HEK293 (cell line): ENCODE measurements at regions not wholly inside any gene's neighbourhood (a gene's known extent, or its start where the extent isn't known, plus 50 kb on each side); places are given as distances from the start of the nearest gene placed in this dataset.

Experiments
- CTCF ChIA-PET: fragments of 350-600 bp; formaldehyde crosslinking; extraction: SDS; loops from one replicate; lab custom pipeline; 2021; ENCODE audit warnings: antibody characterized with exemption; lab: Yijun Ruan, JAX
- POLR2A ChIA-PET: fragments of 300-600 bp; formaldehyde crosslinking; extraction: SDS; loops from one replicate; lab custom pipeline; 2020; ENCODE audit warnings: antibody characterized with exemption, inconsistent platforms; lab: Yijun Ruan, JAX
- H3K27ac ChIP-seq: fragments of 200-500 bp; sonication (Bioruptor generic); 2 replicates; pipeline ENCODE4 v1.5.1; 2014; ENCODE audit warnings: low read depth, low read length, control low read depth, inconsistent platforms; ENCODE audit errors: extremely low read depth
- H3K36me3 ChIP-seq, 2 experiments: fragments of 200-500 bp in 1 of 2; sonication (Bioruptor generic) in 1 of 2; 1 replicate in 1 of 2; 2 replicates in 1 of 2; pipeline ENCODE4 v1.5.1; 2014 to 2017; ENCODE audit warnings: inconsistent platforms in 2 of 2, low read length in 2 of 2; ENCODE audit not compliant: control insufficient read depth in 2 of 2, insufficient read depth in 1 of 2
- H3K4me1 ChIP-seq: fragments of 200-500 bp; sonication (Bioruptor generic); 2 replicates; pipeline ENCODE4 v1.5.1; 2014; ENCODE audit warnings: mild to moderate bottlenecking, low read length, inconsistent platforms; ENCODE audit not compliant: control insufficient read depth, insufficient read depth
- H3K4me3 ChIP-seq: 2 replicates; pipeline ENCODE4 v1.5.1; 2011; ENCODE audit warnings: low read depth, mild to moderate bottlenecking, control low read depth, low read length, moderate library complexity
- H3K9me3 ChIP-seq: fragments of 200-500 bp; sonication (Bioruptor generic); 2 replicates; pipeline ENCODE4 v1.5.1; 2014; ENCODE audit warnings: low read depth, low read length, inconsistent platforms; ENCODE audit not compliant: control insufficient read depth, insufficient read depth
- EGR2 ChIP-seq: fragments of 450-650 bp; formaldehyde crosslinking; IDR thresholded peaks from 2 replicates; pipeline ENCODE4 v1.5.1; 2016; ENCODE audit warnings: low read depth, missing biosample characterization, missing genetic modification characterization
- SCRT2 ChIP-seq: fragments of 450-650 bp; formaldehyde crosslinking; IDR thresholded peaks from 2 replicates; pipeline ENCODE4 v1.5.1; 2016; ENCODE audit warnings: missing biosample characterization, missing genetic modification characterization
- ZBTB48 ChIP-seq: fragments of 450-650 bp; formaldehyde crosslinking; IDR thresholded peaks from 2 replicates; pipeline ENCODE4 v1.5.1; 2016; ENCODE audit warnings: missing biosample characterization, missing genetic modification characterization
- ZNF132 ChIP-seq: fragments of 450-650 bp; formaldehyde crosslinking; IDR thresholded peaks from 2 replicates; pipeline ENCODE4 v1.5.1; 2017; ENCODE audit warnings: missing biosample characterization, missing genetic modification characterization, borderline replicate concordance
- ZNF157 ChIP-seq: fragments of 450-650 bp; formaldehyde crosslinking; IDR thresholded peaks from 2 replicates; pipeline ENCODE4 v1.5.1; 2016; ENCODE audit warnings: missing biosample characterization, missing genetic modification characterization
- ZNF174 ChIP-seq: fragments of 450-650 bp; formaldehyde crosslinking; IDR thresholded peaks from 2 replicates; pipeline ENCODE4 v1.5.0; 2017; ENCODE audit warnings: missing biosample characterization, mild to moderate bottlenecking, missing genetic modification characterization
- ZNF19 ChIP-seq: fragments of 450-650 bp; formaldehyde crosslinking; IDR thresholded peaks from 2 replicates; pipeline ENCODE4; 2016; ENCODE audit warnings: missing biosample characterization, missing genetic modification characterization, low read depth
- ZNF239 ChIP-seq: fragments of 450-650 bp; formaldehyde crosslinking; IDR thresholded peaks from 2 replicates; pipeline ENCODE4 v1.5.1; 2016; ENCODE audit warnings: missing biosample characterization, missing genetic modification characterization
- ZNF394 ChIP-seq: fragments of 450-650 bp; formaldehyde crosslinking; IDR thresholded peaks from 2 replicates; pipeline ENCODE4 v1.5.1; 2016; ENCODE audit warnings: missing biosample characterization, missing genetic modification characterization, mild to moderate bottlenecking, moderate library complexity, borderline replicate concordance
- ZNF426 ChIP-seq: fragments of 450-650 bp; formaldehyde crosslinking; IDR thresholded peaks from 2 replicates; pipeline ENCODE4 v1.5.1; 2017; ENCODE audit warnings: missing biosample characterization, missing genetic modification characterization, mild to moderate bottlenecking, inconsistent platforms, moderate library complexity
- ZNF664 ChIP-seq: fragments of 450-650 bp; formaldehyde crosslinking; IDR thresholded peaks from 2 replicates; pipeline ENCODE4 v1.5.1; 2016; ENCODE audit warnings: missing biosample characterization, missing genetic modification characterization
- ZNF670 ChIP-seq: fragments of 450-650 bp; formaldehyde crosslinking; IDR thresholded peaks from 2 replicates; pipeline ENCODE4 v1.5.1; 2016; ENCODE audit warnings: missing biosample characterization, missing genetic modification characterization, low read depth
- ZNF677 ChIP-seq: fragments of 450-650 bp; IDR thresholded peaks from 2 replicates; pipeline ENCODE4 v1.5.0; 2018; ENCODE audit warnings: missing biosample characterization, mild to moderate bottlenecking, missing genetic modification characterization, moderate library complexity
- ZNF792 ChIP-seq: fragments of 450-650 bp; formaldehyde crosslinking; IDR thresholded peaks from 2 replicates; pipeline ENCODE4 v1.5.1; 2016; ENCODE audit warnings: missing biosample characterization, missing genetic modification characterization
- ZNF830 ChIP-seq: fragments of 450-650 bp; IDR thresholded peaks from 2 replicates; pipeline ENCODE4 v1.5.0; 2018; ENCODE audit warnings: missing biosample characterization, missing genetic modification characterization, low read depth, mild to moderate bottlenecking, moderate library complexity
- TF ChIP-seq, protein P1 (sequence below): fragments of 450-650 bp; formaldehyde crosslinking; IDR thresholded peaks from 2 replicates; pipeline ENCODE4 v1.5.1; 2017; ENCODE audit warnings: missing biosample characterization, missing genetic modification characterization
- TF ChIP-seq, protein P2 (sequence below): fragments of 450-650 bp; formaldehyde crosslinking; IDR thresholded peaks from 2 replicates; pipeline ENCODE4 v1.5.1; 2016; ENCODE audit warnings: missing biosample characterization, missing genetic modification characterization
- TF ChIP-seq, protein P3 (sequence below): fragments of 450-650 bp; formaldehyde crosslinking; IDR thresholded peaks from 2 replicates; pipeline ENCODE4 v1.5.1; 2016; ENCODE audit warnings: missing biosample characterization, missing genetic modification characterization
- TF ChIP-seq, protein P4 (sequence below): fragments of 450-650 bp; formaldehyde crosslinking; IDR thresholded peaks from 2 replicates; pipeline ENCODE4 v1.5.1; 2017; ENCODE audit warnings: missing biosample characterization, missing genetic modification characterization
- TF ChIP-seq, protein P5 (sequence below): sonication (generic); formaldehyde crosslinking; IDR thresholded peaks from 2 replicates; pipeline ENCODE4 v1.8.1; 2022; ENCODE audit warnings: mild to moderate bottlenecking, moderate library complexity, missing genetic modification reagents
- TF ChIP-seq, protein P6 (sequence below): fragments of 450-650 bp; formaldehyde crosslinking; IDR thresholded peaks from 2 replicates; pipeline ENCODE4; 2016; ENCODE audit warnings: missing biosample characterization, missing genetic modification characterization
- TF ChIP-seq, protein P7 (sequence below): fragments of 450-650 bp; formaldehyde crosslinking; IDR thresholded peaks from 2 replicates; pipeline ENCODE4 v1.5.1; 2016; ENCODE audit warnings: missing biosample characterization, missing genetic modification characterization

DNA sequence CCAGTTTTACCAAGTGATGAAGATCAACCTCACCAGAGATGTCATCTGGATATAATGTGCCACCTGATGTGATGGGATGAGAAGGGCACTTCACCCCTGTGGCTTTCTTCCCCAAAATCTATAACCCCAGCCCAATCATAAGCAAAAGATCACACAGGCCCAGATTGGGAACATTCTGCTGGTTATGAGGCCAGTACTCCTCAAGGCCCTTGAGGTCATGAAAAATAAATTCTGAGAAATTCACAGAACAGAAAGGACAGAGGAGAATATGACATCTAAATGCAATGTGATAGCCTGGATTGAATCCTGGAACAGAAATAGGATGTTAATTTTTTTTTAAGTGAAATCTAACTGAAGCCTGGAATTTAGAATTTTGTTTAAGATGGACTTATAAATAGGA, 243.5 kb downstream of the CBLN4 start (continued):
- TF ChIP-seq, protein P1, sequence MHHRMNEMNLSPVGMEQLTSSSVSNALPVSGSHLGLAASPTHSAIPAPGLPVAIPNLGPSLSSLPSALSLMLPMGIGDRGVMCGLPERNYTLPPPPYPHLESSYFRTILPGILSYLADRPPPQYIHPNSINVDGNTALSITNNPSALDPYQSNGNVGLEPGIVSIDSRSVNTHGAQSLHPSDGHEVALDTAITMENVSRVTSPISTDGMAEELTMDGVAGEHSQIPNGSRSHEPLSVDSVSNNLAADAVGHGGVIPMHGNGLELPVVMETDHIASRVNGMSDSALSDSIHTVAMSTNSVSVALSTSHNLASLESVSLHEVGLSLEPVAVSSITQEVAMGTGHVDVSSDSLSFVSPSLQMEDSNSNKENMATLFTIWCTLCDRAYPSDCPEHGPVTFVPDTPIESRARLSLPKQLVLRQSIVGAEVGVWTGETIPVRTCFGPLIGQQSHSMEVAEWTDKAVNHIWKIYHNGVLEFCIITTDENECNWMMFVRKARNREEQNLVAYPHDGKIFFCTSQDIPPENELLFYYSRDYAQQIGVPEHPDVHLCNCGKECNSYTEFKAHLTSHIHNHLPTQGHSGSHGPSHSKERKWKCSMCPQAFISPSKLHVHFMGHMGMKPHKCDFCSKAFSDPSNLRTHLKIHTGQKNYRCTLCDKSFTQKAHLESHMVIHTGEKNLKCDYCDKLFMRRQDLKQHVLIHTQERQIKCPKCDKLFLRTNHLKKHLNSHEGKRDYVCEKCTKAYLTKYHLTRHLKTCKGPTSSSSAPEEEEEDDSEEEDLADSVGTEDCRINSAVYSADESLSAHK (tag by site-specific recombination): no peak
- TF ChIP-seq, protein P2, sequence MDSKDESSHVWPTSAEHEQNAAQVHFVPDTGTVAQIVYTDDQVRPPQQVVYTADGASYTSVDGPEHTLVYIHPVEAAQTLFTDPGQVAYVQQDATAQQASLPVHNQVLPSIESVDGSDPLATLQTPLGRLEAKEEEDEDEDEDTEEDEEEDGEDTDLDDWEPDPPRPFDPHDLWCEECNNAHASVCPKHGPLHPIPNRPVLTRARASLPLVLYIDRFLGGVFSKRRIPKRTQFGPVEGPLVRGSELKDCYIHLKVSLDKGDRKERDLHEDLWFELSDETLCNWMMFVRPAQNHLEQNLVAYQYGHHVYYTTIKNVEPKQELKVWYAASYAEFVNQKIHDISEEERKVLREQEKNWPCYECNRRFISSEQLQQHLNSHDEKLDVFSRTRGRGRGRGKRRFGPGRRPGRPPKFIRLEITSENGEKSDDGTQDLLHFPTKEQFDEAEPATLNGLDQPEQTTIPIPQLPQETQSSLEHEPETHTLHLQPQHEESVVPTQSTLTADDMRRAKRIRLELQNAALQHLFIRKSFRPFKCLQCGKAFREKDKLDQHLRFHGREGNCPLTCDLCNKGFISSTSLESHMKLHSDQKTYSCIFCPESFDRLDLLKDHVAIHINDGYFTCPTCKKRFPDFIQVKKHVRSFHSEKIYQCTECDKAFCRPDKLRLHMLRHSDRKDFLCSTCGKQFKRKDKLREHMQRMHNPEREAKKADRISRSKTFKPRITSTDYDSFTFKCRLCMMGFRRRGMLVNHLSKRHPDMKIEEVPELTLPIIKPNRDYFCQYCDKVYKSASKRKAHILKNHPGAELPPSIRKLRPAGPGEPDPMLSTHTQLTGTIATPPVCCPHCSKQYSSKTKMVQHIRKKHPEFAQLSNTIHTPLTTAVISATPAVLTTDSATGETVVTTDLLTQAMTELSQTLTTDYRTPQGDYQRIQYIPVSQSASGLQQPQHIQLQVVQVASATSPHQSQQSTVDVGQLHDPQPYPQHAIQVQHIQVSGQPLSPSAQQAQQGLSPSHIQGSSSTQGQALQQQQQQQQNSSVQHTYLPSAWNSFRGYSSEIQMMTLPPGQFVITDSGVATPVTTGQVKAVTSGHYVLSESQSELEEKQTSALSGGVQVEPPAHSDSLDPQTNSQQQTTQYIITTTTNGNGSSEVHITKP (tag by site-specific recombination): no peak
- TF ChIP-seq ZNF670 (no peak), ZNF792 (tag by site-specific recombination) (no peak), ZNF157 (tag by site-specific recombination) (no peak), ZNF664 (tag by site-specific recombination) (no peak), ZNF19 (tag by site-specific recombination) (no peak), ZNF677 (tag by site-specific recombination) (no peak), ZNF394 (tag by site-specific recombination) (no peak), ZBTB48 (tag by site-specific recombination) (no peak), ZNF239 (tag by site-specific recombination) (no peak)
- TF ChIP-seq, protein P3, sequence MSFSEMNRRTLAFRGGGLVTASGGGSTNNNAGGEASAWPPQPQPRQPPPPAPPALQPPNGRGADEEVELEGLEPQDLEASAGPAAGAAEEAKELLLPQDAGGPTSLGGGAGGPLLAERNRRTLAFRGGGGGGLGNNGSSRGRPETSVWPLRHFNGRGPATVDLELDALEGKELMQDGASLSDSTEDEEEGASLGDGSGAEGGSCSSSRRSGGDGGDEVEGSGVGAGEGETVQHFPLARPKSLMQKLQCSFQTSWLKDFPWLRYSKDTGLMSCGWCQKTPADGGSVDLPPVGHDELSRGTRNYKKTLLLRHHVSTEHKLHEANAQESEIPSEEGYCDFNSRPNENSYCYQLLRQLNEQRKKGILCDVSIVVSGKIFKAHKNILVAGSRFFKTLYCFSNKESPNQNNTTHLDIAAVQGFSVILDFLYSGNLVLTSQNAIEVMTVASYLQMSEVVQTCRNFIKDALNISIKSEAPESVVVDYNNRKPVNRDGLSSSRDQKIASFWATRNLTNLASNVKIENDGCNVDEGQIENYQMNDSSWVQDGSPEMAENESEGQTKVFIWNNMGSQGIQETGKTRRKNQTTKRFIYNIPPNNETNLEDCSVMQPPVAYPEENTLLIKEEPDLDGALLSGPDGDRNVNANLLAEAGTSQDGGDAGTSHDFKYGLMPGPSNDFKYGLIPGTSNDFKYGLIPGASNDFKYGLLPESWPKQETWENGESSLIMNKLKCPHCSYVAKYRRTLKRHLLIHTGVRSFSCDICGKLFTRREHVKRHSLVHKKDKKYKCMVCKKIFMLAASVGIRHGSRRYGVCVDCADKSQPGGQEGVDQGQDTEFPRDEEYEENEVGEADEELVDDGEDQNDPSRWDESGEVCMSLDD: no peak
- TF ChIP-seq, protein P4, sequence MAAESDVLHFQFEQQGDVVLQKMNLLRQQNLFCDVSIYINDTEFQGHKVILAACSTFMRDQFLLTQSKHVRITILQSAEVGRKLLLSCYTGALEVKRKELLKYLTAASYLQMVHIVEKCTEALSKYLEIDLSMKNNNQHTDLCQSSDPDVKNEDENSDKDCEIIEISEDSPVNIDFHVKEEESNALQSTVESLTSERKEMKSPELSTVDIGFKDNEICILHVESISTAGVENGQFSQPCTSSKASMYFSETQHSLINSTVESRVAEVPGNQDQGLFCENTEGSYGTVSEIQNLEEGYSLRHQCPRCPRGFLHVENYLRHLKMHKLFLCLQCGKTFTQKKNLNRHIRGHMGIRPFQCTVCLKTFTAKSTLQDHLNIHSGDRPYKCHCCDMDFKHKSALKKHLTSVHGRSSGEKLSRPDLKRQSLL (tag by site-specific recombination): no peak

DNA sequence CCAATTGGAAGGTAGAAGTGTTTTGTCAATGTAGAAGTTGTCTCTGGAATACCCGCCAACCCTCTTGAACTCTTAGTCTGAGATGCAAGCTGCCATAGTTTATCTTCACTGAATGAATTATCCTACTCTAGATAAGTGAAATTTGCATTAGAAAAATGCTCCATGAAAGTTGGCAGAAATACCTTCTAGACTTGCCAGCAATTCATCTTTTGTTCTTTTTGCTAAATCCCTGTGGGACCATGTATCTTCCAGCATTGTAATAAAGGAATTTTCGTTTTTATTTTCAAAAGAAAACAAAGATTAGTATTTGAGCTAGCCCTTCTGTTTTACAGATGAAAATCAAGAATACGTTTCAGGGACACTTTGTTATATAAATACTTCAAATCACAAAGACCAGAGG, 244.2 kb downstream of the CBLN4 start:
- Histone ChIP-seq H3K9me3 (no peaks in the 10 kb centered on the region), H3K4me3 (no peak overlapping the region), H3K4me1 (no peaks in the 10 kb centered on the region), H3K36me3 (no peaks in the 10 kb centered on the region), H3K27ac (no peak overlapping the region)
- CTCF ChIA-PET: no interaction called here
- TF ChIP-seq SCRT2 (no peak), ZNF830 (no peak), ZNF174 (tag by site-specific recombination) (no peak), ZNF132 (no peak), EGR2 (tag by site-specific recombination) (no peak), ZNF426 (tag by site-specific recombination) (no peak)
- TF ChIP-seq, protein P5, sequence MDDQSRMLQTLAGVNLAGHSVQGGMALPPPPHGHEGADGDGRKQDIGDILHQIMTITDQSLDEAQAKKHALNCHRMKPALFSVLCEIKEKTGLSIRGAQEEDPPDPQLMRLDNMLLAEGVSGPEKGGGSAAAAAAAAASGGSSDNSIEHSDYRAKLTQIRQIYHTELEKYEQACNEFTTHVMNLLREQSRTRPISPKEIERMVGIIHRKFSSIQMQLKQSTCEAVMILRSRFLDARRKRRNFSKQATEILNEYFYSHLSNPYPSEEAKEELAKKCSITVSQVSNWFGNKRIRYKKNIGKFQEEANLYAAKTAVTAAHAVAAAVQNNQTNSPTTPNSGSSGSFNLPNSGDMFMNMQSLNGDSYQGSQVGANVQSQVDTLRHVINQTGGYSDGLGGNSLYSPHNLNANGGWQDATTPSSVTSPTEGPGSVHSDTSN: no peak
- TF ChIP-seq, protein P6, sequence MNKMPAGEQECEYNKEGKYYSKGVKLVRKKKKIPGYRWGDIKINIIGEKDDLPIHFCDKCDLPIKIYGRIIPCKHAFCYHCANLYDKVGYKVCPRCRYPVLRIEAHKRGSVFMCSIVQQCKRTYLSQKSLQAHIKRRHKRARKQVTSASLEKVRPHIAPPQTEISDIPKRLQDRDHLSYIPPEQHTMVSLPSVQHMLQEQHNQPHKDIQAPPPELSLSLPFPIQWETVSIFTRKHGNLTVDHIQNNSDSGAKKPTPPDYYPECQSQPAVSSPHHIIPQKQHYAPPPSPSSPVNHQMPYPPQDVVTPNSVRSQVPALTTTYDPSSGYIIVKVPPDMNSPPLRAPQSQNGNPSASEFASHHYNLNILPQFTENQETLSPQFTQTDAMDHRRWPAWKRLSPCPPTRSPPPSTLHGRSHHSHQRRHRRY: no peak
- TF ChIP-seq, protein P7, sequence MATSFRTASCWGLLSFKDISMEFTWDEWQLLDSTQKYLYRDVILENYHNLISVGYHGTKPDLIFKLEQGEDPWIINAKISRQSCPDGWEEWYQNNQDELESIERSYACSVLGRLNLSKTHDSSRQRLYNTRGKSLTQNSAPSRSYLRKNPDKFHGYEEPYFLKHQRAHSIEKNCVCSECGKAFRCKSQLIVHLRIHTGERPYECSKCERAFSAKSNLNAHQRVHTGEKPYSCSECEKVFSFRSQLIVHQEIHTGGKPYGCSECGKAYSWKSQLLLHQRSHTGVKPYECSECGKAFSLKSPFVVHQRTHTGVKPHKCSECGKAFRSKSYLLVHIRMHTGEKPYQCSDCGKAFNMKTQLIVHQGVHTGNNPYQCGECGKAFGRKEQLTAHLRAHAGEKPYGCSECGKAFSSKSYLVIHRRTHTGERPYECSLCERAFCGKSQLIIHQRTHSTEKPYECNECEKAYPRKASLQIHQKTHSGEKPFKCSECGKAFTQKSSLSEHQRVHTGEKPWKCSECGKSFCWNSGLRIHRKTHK (tag by site-specific recombination): no peak
- POLR2A ChIA-PET: no interaction called here
